Tibial artery (tissue), 4 donors: ENCODE measurements at regions not wholly inside any gene's neighbourhood (a gene's known extent, or its start where the extent isn't known, plus 50 kb on each side); places are given as distances from the start of the nearest gene placed in this dataset.

Source experiments
- DNase-seq, 2 donors: peaks; one replicate each; pipeline ENCODE4 v3.0.0-alpha.2; 2019
- H3K27ac ChIP-seq, 2 donors: fragments of 200-600 bp; sonication (generic) in 1 of 2; 1 replicate in 1 of 2; 2 replicates in 1 of 2; pipeline ENCODE4 v1.5.1; 2018 to 2019; ENCODE audit warnings: mild to moderate bottlenecking in 1 of 2
- H3K27me3 ChIP-seq, 2 donors: fragments of 200-600 bp; sonication (generic) in 1 of 2; one replicate each; pipeline versions ENCODE4 v1.5.1 to v1.6.0; 2016 to 2019
- H3K36me3 ChIP-seq, 3 donors: fragments of 200-600 bp; sonication (generic) in 2 of 3; one replicate each; pipeline ENCODE4 v1.5.1; 2016 to 2019; ENCODE audit warnings: mild to moderate bottlenecking in 2 of 3
- H3K4me1 ChIP-seq, 4 donors: fragments of 200-600 bp; sonication (generic) in 2 of 4; 1 replicate in 3 of 4; 2 replicates in 1 of 4; pipeline ENCODE4 v1.5.1; 2016 to 2019
- H3K4me3 ChIP-seq, 2 donors: fragments of 200-600 bp; sonication (generic) in 1 of 2; 1 replicate in 1 of 2; 2 replicates in 1 of 2; pipeline ENCODE4 v1.5.1; 2018 to 2019; ENCODE audit warnings: mild to moderate bottlenecking in 2 of 2
- H3K9me3 ChIP-seq, 3 donors: fragments of 200-600 bp; sonication (generic) in 1 of 3; one replicate each; pipeline ENCODE4 v1.5.1; 2016 to 2019
- intact Hi-C: fragments of 100-400 bp; cut with DNase I; formaldehyde crosslinking; loops from one replicate; pipeline ENCODE4 v1.15.0; 2023; ENCODE audit warnings: low total_unique reads
- TF ChIP-seq, protein P1 (sequence below), 2 experiments: fragments of 200-600 bp in 1 of 2; fragments of 450-650 bp in 1 of 2; IDR thresholded peaks; one replicate each; pipeline ENCODE4 v1.5.1; 2017 to 2019; ENCODE audit warnings: antibody characterized with exemption in 2 of 2, mild to moderate bottlenecking in 1 of 2, moderate library complexity in 1 of 2

DNA sequence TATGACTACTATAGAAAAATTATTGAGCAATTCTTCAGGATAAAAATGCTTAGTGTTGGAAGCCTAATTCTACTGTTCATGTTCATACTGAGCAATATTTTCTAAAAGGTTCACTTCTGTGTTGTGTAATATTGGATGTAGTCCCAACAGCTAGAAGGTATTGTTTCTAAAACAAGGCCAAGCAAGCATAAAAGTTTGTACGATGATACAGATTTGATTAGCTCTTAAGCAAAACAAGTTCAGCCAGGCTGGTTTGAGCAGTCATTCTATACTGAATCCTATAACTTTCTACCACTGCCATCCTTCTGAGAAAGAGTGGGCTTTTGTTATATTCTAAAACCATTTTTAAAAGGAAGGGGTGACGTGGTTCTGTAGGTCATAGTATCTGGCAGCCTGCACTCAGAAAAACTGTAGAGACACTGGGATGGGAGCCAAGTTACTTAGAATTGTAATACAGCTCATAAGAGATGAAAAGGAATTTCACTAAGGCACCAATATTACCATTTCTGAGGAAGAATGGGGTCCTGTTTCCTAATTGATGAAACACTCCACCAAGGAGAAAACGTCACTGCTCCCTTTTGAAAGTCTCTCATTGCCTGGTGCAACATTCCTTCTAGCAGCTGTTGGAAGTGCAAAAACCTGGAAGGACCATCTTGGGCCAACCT lies 275.0 kb upstream of the DACH1 start:
- TF ChIP-seq, protein P1, sequence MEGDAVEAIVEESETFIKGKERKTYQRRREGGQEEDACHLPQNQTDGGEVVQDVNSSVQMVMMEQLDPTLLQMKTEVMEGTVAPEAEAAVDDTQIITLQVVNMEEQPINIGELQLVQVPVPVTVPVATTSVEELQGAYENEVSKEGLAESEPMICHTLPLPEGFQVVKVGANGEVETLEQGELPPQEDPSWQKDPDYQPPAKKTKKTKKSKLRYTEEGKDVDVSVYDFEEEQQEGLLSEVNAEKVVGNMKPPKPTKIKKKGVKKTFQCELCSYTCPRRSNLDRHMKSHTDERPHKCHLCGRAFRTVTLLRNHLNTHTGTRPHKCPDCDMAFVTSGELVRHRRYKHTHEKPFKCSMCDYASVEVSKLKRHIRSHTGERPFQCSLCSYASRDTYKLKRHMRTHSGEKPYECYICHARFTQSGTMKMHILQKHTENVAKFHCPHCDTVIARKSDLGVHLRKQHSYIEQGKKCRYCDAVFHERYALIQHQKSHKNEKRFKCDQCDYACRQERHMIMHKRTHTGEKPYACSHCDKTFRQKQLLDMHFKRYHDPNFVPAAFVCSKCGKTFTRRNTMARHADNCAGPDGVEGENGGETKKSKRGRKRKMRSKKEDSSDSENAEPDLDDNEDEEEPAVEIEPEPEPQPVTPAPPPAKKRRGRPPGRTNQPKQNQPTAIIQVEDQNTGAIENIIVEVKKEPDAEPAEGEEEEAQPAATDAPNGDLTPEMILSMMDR (IDR thresholded peaks at IDR 0.05): no peak
- Histone ChIP-seq H3K9me3 (no peaks in the 10 kb centered on the region), H3K27ac (no peak overlapping the region), H3K4me3 (no peak overlapping the region), H3K27me3 (no peaks in the 10 kb centered on the region), H3K36me3 (no peaks in the 10 kb centered on the region), H3K4me1 (no peaks in the 10 kb centered on the region)
- intact Hi-C loops: no loop called here
- no peak for DNase-seq

DNA sequence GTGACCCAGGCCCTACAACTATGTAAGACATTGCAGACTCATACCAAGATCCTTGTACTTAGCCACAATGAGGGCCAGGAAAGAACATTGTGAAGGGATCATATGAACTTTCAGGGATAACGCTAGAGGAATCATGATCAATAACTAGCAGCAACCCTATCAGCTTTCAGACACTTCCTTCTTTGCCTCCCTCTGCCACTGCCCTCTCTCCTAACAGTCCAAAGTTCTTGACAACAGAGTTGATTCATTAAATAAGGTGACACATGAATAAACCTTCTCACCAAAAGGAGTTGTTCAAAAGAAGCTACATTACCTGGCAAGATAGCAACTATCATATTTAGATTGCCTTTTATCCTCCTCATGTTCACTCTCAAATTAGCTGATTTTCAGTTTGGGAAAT lies 272.2 kb upstream of the DACH1 start:
- no peaks in the 10 kb centered on the region for H3K27me3 ChIP-seq
- H3K36me3 ChIP-seq: no peaks in the 10 kb centered on the region
- H3K4me1 ChIP-seq: no peaks in the 10 kb centered on the region
- no peak overlapping the region for H3K4me3 ChIP-seq
- DNase-seq: no peak
- H3K27ac ChIP-seq: no peak overlapping the region
- TF ChIP-seq, protein P1 (IDR thresholded peaks at IDR 0.05): no peak
- intact Hi-C loops: no loop called here
- H3K9me3 ChIP-seq: no peaks in the 10 kb centered on the region

DNA sequence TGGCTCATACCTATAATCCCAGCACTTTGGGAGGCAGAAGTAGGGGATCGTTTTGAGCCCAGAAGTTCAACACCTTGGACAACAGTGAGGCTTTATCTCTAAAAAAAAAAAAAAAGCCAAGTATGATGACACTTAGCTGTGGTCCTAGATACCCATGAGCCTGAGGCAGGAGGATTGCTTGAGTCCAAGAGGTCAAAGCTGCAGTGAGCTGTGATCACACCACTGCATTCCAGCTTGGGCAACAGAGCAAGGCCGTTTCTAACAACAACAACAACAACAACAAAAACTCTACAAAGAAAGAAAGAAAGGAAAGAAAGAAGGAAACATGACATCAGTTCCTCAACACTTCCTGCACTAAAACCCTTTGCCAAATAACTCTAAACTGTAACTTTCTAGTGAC lies 265.1 kb upstream of the DACH1 start:
- no peaks in the 10 kb centered on the region for H3K36me3 ChIP-seq
- no peak overlapping the region for H3K27ac ChIP-seq
- DNase-seq: no peak
- intact Hi-C loops: no loop called here
- no peaks in the 10 kb centered on the region for H3K4me1 ChIP-seq
- H3K4me3 ChIP-seq: no peak overlapping the region
- no peaks in the 10 kb centered on the region for H3K9me3 ChIP-seq
- H3K27me3 ChIP-seq: no peaks in the 10 kb centered on the region
- TF ChIP-seq, protein P1 (IDR thresholded peaks at IDR 0.05): no peak

DNA sequence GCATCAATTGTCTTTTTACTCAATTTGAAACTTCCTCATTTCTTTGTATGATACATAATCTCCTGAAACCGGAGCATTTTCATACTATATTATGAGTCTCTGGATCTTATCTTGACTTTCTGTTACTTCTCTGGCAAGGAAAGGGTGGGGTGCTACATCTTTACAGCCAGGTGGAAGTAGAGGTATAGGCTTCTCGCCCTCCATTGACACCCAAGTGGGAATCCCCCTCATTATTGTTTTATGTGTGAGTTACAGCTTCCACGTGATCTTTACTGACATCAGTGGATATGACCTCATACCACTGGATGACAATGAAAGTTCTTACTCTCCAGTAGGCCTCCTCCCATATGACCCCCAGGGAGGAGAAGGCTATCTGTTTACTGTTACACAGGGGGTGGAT lies 262.1 kb upstream of the DACH1 start:
- no peaks in the 10 kb centered on the region for H3K4me1 ChIP-seq
- H3K36me3 ChIP-seq: no peaks in the 10 kb centered on the region
- H3K9me3 ChIP-seq: no peaks in the 10 kb centered on the region
- H3K4me3 ChIP-seq: no peak overlapping the region
- no peaks in the 10 kb centered on the region for H3K27me3 ChIP-seq
- DNase-seq: no peak
- intact Hi-C loops: no loop called here
- no peak overlapping the region for H3K27ac ChIP-seq
- TF ChIP-seq, protein P1 (IDR thresholded peaks at IDR 0.05): no peak

DNA sequence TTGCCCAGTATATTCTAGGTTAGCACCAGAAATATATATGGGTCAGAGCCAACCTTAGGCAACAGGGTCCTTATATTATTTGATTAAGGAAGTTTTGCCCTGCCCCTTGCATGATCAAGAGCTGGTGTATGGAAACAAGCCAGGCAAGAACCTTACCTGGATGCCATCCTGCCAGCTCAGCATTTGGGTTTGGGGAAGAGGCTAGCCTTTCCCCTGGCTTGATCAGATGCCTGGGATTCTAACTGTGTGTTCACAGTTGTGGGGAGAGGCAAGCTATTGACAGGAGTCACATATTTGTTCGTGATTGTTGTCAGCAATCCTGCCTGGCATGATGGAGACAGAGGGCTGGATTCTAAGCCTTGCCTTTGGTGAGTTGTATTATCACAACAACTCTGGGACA lies 260.0 kb upstream of the DACH1 start:
- TF ChIP-seq, protein P1 (IDR thresholded peaks at IDR 0.05): no peak
- no peak overlapping the region for H3K27ac ChIP-seq
- no peaks in the 10 kb centered on the region for H3K9me3 ChIP-seq
- H3K36me3 ChIP-seq: no peaks in the 10 kb centered on the region
- H3K4me3 ChIP-seq: no peak overlapping the region
- no peaks in the 10 kb centered on the region for H3K4me1 ChIP-seq
- no peak for DNase-seq
- intact Hi-C loops: no loop called here
- no peaks in the 10 kb centered on the region for H3K27me3 ChIP-seq

DNA sequence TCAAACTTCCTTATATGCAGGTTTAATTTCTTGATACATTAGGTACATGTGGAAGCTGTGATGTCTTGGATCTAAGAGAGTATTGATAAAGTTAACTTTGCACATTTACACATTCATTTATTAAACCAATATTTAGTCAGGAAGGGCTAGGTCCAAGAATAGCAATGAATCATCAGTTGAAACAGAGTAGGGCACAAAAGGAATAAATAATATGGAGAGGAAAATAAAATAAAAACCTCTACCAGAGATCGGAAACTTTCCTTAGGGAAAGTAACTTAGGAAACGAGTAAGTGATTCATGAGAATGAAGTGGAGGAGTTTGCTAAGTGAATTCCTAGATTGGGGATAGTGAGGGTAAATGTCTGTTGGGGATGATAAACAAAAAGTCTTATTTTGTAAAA lies 259.4 kb upstream of the DACH1 start:
- intact Hi-C loops: no loop called here
- Histone ChIP-seq H3K36me3 (no peaks in the 10 kb centered on the region), H3K27ac (no peak overlapping the region), H3K27me3 (no peaks in the 10 kb centered on the region), H3K4me1 (no peaks in the 10 kb centered on the region), H3K4me3 (no peak overlapping the region), H3K9me3 (no peaks in the 10 kb centered on the region)
- TF ChIP-seq, protein P1 (IDR thresholded peaks at IDR 0.05): no peak
- no peak for DNase-seq
